ENCODE measurements at regions not wholly inside any gene's neighbourhood (a gene's known extent, or its start where the extent isn't known, plus 50 kb on each side); places are given as distances from the start of the nearest gene placed in this dataset.

- TF ChIP-seq, protein P1, sequence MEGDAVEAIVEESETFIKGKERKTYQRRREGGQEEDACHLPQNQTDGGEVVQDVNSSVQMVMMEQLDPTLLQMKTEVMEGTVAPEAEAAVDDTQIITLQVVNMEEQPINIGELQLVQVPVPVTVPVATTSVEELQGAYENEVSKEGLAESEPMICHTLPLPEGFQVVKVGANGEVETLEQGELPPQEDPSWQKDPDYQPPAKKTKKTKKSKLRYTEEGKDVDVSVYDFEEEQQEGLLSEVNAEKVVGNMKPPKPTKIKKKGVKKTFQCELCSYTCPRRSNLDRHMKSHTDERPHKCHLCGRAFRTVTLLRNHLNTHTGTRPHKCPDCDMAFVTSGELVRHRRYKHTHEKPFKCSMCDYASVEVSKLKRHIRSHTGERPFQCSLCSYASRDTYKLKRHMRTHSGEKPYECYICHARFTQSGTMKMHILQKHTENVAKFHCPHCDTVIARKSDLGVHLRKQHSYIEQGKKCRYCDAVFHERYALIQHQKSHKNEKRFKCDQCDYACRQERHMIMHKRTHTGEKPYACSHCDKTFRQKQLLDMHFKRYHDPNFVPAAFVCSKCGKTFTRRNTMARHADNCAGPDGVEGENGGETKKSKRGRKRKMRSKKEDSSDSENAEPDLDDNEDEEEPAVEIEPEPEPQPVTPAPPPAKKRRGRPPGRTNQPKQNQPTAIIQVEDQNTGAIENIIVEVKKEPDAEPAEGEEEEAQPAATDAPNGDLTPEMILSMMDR (IDR thresholded peaks at IDR 0.05): no peak
- no peak for TF ChIP-seq POLR2A (IDR thresholded peaks at IDR 0.05)
- TF ChIP-seq POLR2AphosphoS5 (IDR thresholded peaks at IDR 0.05): no peak
Observed at GRCh38 chr5:4104831-4105597, 509.4 kb downstream of the IRX1 start.

Measured in prostate gland (tissue), 2 donors.